SKM-1 treated with dmso at 0.1 percent for 144 hours (cell line): ENCODE measurements at regions not wholly inside any gene's neighbourhood (a gene's known extent, or its start where the extent isn't known, plus 50 kb on each side); places are given as distances from the start of the nearest gene placed in this dataset.

ENCODE experiments used
- DNase-seq: peaks from one replicate; lab custom pipeline; 2025; ENCODE audit not compliant: unreplicated experiment; lab: John Stamatoyannopoulos, UW

- DNase-seq = no peak
Measured at GRCh38 chr4:26101011-26101410, 187.0 kb downstream of the SMIM20 start.

GRCh38 chr4:26104056-26104685, 190.2 kb downstream of the SMIM20 start:
- DNase-seq = no peak

- no peak for DNase-seq
Measured at GRCh38 chr4:26105337-26105736, 191.3 kb downstream of the SMIM20 start.

GRCh38 chr4:26105815-26106699, 192.0 kb downstream of the SMIM20 start:
- no peak for DNase-seq

- no peak for DNase-seq
Measured at GRCh38 chr4:26106776-26107175, 192.8 kb downstream of the SMIM20 start.

- no peak for DNase-seq
Measured at GRCh38 chr4:26108054-26108453, 194.0 kb downstream of the SMIM20 start.

GRCh38 chr4:26110493-26110892, 196.5 kb downstream of the SMIM20 start:
- DNase-seq = no peak

- no peak for DNase-seq
Measured at GRCh38 chr4:26113339-26113940, 199.4 kb downstream of the SMIM20 start.

- DNase-seq = no peak
Measured at GRCh38 chr4:26116057-26116456, 202.0 kb downstream of the SMIM20 start.

- peak; percentile 12 for DNase-seq
Measured at GRCh38 chr4:26120098-26120825, 200.6 kb upstream of the RBPJ start.

GRCh38 chr4:26122690-26123089, 198.1 kb upstream of the RBPJ start:
- DNase-seq = no peak

GRCh38 chr4:26124753-26125321, 196.0 kb upstream of the RBPJ start:
- DNase-seq = no peak

- no peak for DNase-seq
Measured at GRCh38 chr4:26126143-26126718, 194.6 kb upstream of the RBPJ start.

- no peak for DNase-seq
Measured at GRCh38 chr4:26126994-26127393, 193.8 kb upstream of the RBPJ start.

GRCh38 chr4:26127851-26128337, 192.9 kb upstream of the RBPJ start:
- no peak for DNase-seq

GRCh38 chr4:26130173-26130572, 190.6 kb upstream of the RBPJ start:
- DNase-seq = no peak

GRCh38 chr4:26130841-26131432, 189.9 kb upstream of the RBPJ start:
- DNase-seq = no peak

- no peak for DNase-seq
Measured at GRCh38 chr4:26131711-26132110, 189.1 kb upstream of the RBPJ start.

- DNase-seq = no peak
Measured at GRCh38 chr4:26132858-26133257, 188.0 kb upstream of the RBPJ start.

GRCh38 chr4:26133840-26134239, 187.0 kb upstream of the RBPJ start:
- no peak for DNase-seq
